ENCODE measurements at regions not wholly inside any gene's neighbourhood (a gene's known extent, or its start where the extent isn't known, plus 50 kb on each side); places are given as distances from the start of the nearest gene placed in this dataset.

DNA sequence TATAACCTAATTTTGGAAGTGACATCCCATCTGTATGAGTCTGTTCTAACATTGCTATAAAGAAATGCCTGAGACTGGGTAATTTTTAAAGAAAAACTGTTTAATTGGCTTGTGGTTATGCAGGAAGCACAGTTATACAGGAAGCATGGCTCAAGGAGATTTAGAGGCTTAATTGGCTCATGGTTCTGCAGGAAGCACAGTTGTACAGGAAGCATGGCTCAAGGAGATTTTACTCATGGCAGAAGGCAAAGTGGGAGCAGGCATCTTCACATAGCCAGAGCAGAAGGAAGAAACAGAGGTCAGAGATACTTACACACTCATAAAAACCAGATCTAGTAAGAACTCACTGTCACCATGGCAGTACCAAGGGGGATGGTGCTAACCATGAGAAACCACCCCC is 193.1 kb upstream of the ADAMTS9 start:
- H3K4me3 ChIP-seq, result no peak overlapping the region
- in situ Hi-C loops (cut with MboI; ENCODE audit: low pct_ligation_motif_present in 1 of 4, low pct_unique_long_range_greater_than_20kb in 1 of 4, low sequenced_read_pairs in 3 of 4) (no loop called here), intact Hi-C loops (cut with DNase I; ENCODE audit: low total_unique reads) (no loop called here)
- TF ChIP-seq POLR2A (IDR thresholded peaks at IDR 0.05), result no peak
- TF ChIP-seq EP300 (IDR thresholded peaks at IDR 0.05; ENCODE audit: low read depth), result no peak
- TF ChIP-seq POLR2AphosphoS5 (IDR thresholded peaks at IDR 0.05), result no peak
- TF ChIP-seq, protein P1, sequence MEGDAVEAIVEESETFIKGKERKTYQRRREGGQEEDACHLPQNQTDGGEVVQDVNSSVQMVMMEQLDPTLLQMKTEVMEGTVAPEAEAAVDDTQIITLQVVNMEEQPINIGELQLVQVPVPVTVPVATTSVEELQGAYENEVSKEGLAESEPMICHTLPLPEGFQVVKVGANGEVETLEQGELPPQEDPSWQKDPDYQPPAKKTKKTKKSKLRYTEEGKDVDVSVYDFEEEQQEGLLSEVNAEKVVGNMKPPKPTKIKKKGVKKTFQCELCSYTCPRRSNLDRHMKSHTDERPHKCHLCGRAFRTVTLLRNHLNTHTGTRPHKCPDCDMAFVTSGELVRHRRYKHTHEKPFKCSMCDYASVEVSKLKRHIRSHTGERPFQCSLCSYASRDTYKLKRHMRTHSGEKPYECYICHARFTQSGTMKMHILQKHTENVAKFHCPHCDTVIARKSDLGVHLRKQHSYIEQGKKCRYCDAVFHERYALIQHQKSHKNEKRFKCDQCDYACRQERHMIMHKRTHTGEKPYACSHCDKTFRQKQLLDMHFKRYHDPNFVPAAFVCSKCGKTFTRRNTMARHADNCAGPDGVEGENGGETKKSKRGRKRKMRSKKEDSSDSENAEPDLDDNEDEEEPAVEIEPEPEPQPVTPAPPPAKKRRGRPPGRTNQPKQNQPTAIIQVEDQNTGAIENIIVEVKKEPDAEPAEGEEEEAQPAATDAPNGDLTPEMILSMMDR (IDR thresholded peaks at IDR 0.05), result no peak
- H3K27ac ChIP-seq, result no peak overlapping the region
- H3K9me3 ChIP-seq, result no peaks in the 10 kb centered on the region
- no peak for DNase-seq
- H3K4me1 ChIP-seq, result peaks cover 0 to 8% (median 0%) of the 10 kb centered on the region in 4 donors
- no peaks in the 10 kb centered on the region for H3K36me3 ChIP-seq
- H3K27me3 ChIP-seq, result no peaks in the 10 kb centered on the region

DNA sequence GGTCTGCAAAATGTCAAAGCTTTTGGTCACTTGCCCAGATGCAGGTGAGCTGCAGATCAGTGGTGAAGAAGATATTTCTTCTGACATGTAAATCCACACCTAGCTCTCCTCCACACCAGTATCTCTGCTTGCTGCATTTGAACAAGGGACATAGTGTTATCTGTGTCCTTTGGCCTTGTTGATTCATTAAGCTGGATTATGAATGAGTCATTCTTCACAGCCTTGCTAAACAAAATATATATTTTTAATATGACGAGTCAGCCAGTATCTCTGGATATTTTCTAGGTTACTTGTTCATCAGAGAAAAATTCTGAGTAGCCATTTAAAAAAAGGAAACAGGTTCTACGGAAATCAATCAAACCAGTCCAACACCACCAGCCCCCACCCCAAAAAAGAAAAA is 190.6 kb upstream of the ADAMTS9 start:
- Histone ChIP-seq H3K4me3 (no peak overlapping the region), H3K27me3 (no peaks in the 10 kb centered on the region), H3K4me1 (no peaks in the 10 kb centered on the region), H3K27ac (no peak overlapping the region), H3K9me3 (no peaks in the 10 kb centered on the region), H3K36me3 (no peaks in the 10 kb centered on the region)
- in situ Hi-C loops (cut with MboI; ENCODE audit: low pct_ligation_motif_present in 1 of 4, low pct_unique_long_range_greater_than_20kb in 1 of 4, low sequenced_read_pairs in 3 of 4), result no loop called here
- no peak for DNase-seq
- TF ChIP-seq, protein P1 (IDR thresholded peaks at IDR 0.05), result no peak
- TF ChIP-seq POLR2A (IDR thresholded peaks at IDR 0.05) (no peak), EP300 (IDR thresholded peaks at IDR 0.05; ENCODE audit: low read depth) (no peak), POLR2AphosphoS5 (IDR thresholded peaks at IDR 0.05) (no peak)
- WGBS, 2 donors (ENCODE audit: low coverage in 1 of 2), result 60 to 70% methylated on average over 2 of the region's 2 CpGs
- intact Hi-C loops (cut with DNase I; ENCODE audit: low total_unique reads), result no loop called here

DNA sequence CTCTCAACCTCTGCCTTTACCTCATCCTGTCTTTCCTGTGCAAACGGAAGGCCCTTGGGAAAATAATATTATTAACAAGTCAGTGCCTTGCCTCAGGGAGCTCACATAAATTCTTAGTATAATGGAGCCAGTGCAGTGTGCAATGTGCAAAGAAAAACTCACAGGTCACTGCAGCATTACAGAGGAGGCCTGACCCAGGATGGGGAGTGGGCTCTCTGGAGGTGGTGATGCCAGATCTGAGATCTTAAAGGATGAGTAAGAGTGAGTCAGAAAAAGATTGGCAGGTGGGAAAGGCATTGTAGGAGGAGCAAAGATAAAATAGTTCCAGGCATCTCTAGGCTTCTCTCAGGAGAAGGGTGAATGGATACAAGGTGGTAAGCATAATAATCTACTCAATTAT is 185.6 kb upstream of the ADAMTS9 start:
- 83% methylated on average over 1 of the region's 1 CpG; no CpG with 5 or more reads in 1 of the 2 donors for WGBS, 2 donors (ENCODE audit: low coverage in 1 of 2)
- peaks cover 3 to 5% of the 10 kb centered on the region in 2 donors for H3K9me3 ChIP-seq
- intact Hi-C loops (cut with DNase I; ENCODE audit: low total_unique reads), result no loop called here
- no peak overlapping the region for H3K4me3 ChIP-seq
- H3K27me3 ChIP-seq, result no peaks in the 10 kb centered on the region
- no peak for TF ChIP-seq POLR2AphosphoS5 (IDR thresholded peaks at IDR 0.05)
- TF ChIP-seq, protein P1 (IDR thresholded peaks at IDR 0.05), result no peak
- TF ChIP-seq POLR2A (IDR thresholded peaks at IDR 0.05), result no peak
- TF ChIP-seq EP300 (IDR thresholded peaks at IDR 0.05; ENCODE audit: low read depth), result no peak
- in situ Hi-C loops (cut with MboI; ENCODE audit: low pct_ligation_motif_present in 1 of 4, low pct_unique_long_range_greater_than_20kb in 1 of 4, low sequenced_read_pairs in 3 of 4), result no loop called here
- H3K4me1 ChIP-seq, result no peaks in the 10 kb centered on the region
- H3K27ac ChIP-seq, result no peak overlapping the region
- DNase-seq, result no peak
- H3K36me3 ChIP-seq, result no peaks in the 10 kb centered on the region

DNA sequence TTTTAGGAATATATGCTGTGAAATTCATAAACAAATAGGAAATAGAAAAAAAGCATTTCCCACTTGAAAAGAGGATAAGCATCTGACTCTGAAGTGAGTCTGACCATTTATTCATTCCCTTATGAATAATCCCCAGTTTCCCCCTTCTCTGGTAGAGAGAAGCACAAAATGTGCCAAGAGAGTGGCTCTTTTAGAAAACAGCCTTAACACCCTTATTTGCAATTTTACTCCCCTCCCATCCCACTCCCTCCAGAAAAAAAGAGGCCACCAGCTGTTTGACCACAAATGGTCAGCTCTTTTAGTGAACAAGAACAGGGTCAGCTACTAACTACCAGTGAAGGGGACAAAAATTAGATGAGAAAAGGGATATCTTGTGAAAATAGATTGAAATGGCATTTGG is 184.5 kb upstream of the ADAMTS9 start:
- intact Hi-C loops (cut with DNase I; ENCODE audit: low total_unique reads) (no loop called here), in situ Hi-C loops (cut with MboI; ENCODE audit: low pct_ligation_motif_present in 1 of 4, low pct_unique_long_range_greater_than_20kb in 1 of 4, low sequenced_read_pairs in 3 of 4) (no loop called here)
- no peaks in the 10 kb centered on the region for H3K27me3 ChIP-seq
- H3K4me3 ChIP-seq, result no peak overlapping the region
- TF ChIP-seq, protein P1 (IDR thresholded peaks at IDR 0.05), result no peak
- no peak for TF ChIP-seq POLR2A (IDR thresholded peaks at IDR 0.05)
- no peak for TF ChIP-seq EP300 (IDR thresholded peaks at IDR 0.05; ENCODE audit: low read depth)
- no peak for TF ChIP-seq POLR2AphosphoS5 (IDR thresholded peaks at IDR 0.05)
- no peaks in the 10 kb centered on the region for H3K36me3 ChIP-seq
- peaks cover 3 to 5% of the 10 kb centered on the region in 2 donors for H3K9me3 ChIP-seq
- peaks cover 4 to 7% (median 6%) of the 10 kb centered on the region in 4 donors for H3K4me1 ChIP-seq
- no peak for DNase-seq
- H3K27ac ChIP-seq, result no peak overlapping the region

Measured in transverse colon (tissue), 4 donors.